GM19099 (cell line): ENCODE measurements at regions not wholly inside any gene's neighbourhood (a gene's known extent, or its start where the extent isn't known, plus 50 kb on each side); places are given as distances from the start of the nearest gene placed in this dataset.

Source experiments
- POLR2A ChIP-seq: IDR thresholded peaks from 3 replicates; pipeline ENCODE4 v1.6.1; 2011; ENCODE audit warnings: low read depth; ENCODE audit not compliant: insufficient read length; ENCODE audit errors: extremely low read depth

- no peak for TF ChIP-seq POLR2A
These were observed 139.5 kb downstream of the KCNRG start for GRCh38 chr13:50154697-50155096.

GRCh38 chr13:50156140-50156539 is 140.9 kb downstream of the KCNRG start:
- no peak for TF ChIP-seq POLR2A

GRCh38 chr13:50156561-50157127 is 141.4 kb downstream of the KCNRG start:
- no peak for TF ChIP-seq POLR2A

- TF ChIP-seq POLR2A = no peak
These were observed 143.3 kb downstream of the KCNRG start for GRCh38 chr13:50158385-50159165.

GRCh38 chr13:50159607-50160006 is 144.4 kb downstream of the KCNRG start:
- TF ChIP-seq POLR2A = no peak

GRCh38 chr13:50161052-50161451 is 145.8 kb downstream of the KCNRG start:
- TF ChIP-seq POLR2A = no peak

- TF ChIP-seq POLR2A = no peak
These were observed 146.8 kb downstream of the KCNRG start for GRCh38 chr13:50162001-50162400.

- TF ChIP-seq POLR2A = no peak
These were observed 147.3 kb downstream of the KCNRG start for GRCh38 chr13:50162567-50162966.

GRCh38 chr13:50167224-50167947 is 152.1 kb downstream of the KCNRG start:
- TF ChIP-seq POLR2A = no peak

- no peak for TF ChIP-seq POLR2A
These were observed 152.7 kb downstream of the KCNRG start for GRCh38 chr13:50167967-50168366.

GRCh38 chr13:50168786-50169185 is 153.5 kb downstream of the KCNRG start:
- no peak for TF ChIP-seq POLR2A

- TF ChIP-seq POLR2A = no peak
These were observed 155.3 kb downstream of the KCNRG start for GRCh38 chr13:50170447-50171037.

- no peak for TF ChIP-seq POLR2A
These were observed 156.5 kb downstream of the KCNRG start for GRCh38 chr13:50171590-50172282.

GRCh38 chr13:50174630-50175029 is 159.4 kb downstream of the KCNRG start:
- TF ChIP-seq POLR2A = no peak

GRCh38 chr13:50179977-50180376 is 164.7 kb downstream of the KCNRG start:
- TF ChIP-seq POLR2A = no peak
